Fibroblast of lung (primary cell): ENCODE measurements at regions not wholly inside any gene's neighbourhood (a gene's known extent, or its start where the extent isn't known, plus 50 kb on each side); places are given as distances from the start of the nearest gene placed in this dataset.

Source experiments
- CTCF ChIP-seq, 2 donors: IDR thresholded peaks in 1 of 2; conservative IDR thresholded peaks in 1 of 2; 1 replicate in 1 of 2; 2 replicates in 1 of 2; pipeline ENCODE4 v1.5.1; 2011 to 2012; ENCODE audit warnings: low read length in 2 of 2, control low read depth in 1 of 2, inconsistent platforms in 1 of 2, low read depth in 1 of 2, mild to moderate bottlenecking in 1 of 2
- EZH2 ChIP-seq: IDR thresholded peaks from 2 replicates; pipeline ENCODE4 v1.5.1; 2012; ENCODE audit warnings: low read length, control low read depth, mild to moderate bottlenecking; ENCODE audit errors: missing control alignments

- TF ChIP-seq CTCF (conservative IDR thresholded peaks at IDR 0.05 in 1 of 2, IDR thresholded peaks at IDR 0.05 in 1 of 2; ENCODE audit: low read depth in 1 of 2, low read length in 2 of 2) (no peak), EZH2 (no peak)
Observed at GRCh38 chr1:192937128-192937527, 122.0 kb downstream of the UCHL5 start.
